ENCODE measurements at regions not wholly inside any gene's neighbourhood (a gene's known extent, or its start where the extent isn't known, plus 50 kb on each side); places are given as distances from the start of the nearest gene placed in this dataset.
A peak's percentile ranks its signal among the peaks of the same experiment; 100 is the strongest.

DNA sequence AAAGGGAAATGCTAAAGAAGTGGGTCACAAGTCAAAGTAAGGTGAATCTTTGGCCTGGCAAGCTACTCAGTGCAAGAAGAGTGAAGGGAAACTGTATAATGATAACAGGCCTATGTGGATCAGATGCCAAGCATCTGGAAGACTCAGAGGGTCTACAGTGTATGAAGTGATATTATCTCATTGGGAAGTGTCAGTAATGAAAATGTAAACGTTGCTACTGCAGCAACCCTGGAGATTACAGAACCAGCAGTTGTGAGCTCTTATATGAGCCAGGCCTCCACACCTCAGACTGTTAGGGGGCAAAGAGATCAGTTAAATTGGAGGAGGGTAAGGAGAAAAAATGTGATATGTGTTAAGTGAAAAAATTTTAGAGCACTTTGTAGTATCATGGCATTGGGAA lies 195.4 kb upstream of the DPH6 start:
- H3K4me1 Mint-ChIP-seq: peaks cover 6% of the 10 kb centered on the region
- TF ChIP-seq, protein P1, sequence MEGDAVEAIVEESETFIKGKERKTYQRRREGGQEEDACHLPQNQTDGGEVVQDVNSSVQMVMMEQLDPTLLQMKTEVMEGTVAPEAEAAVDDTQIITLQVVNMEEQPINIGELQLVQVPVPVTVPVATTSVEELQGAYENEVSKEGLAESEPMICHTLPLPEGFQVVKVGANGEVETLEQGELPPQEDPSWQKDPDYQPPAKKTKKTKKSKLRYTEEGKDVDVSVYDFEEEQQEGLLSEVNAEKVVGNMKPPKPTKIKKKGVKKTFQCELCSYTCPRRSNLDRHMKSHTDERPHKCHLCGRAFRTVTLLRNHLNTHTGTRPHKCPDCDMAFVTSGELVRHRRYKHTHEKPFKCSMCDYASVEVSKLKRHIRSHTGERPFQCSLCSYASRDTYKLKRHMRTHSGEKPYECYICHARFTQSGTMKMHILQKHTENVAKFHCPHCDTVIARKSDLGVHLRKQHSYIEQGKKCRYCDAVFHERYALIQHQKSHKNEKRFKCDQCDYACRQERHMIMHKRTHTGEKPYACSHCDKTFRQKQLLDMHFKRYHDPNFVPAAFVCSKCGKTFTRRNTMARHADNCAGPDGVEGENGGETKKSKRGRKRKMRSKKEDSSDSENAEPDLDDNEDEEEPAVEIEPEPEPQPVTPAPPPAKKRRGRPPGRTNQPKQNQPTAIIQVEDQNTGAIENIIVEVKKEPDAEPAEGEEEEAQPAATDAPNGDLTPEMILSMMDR (IDR thresholded peaks at IDR 0.05; ENCODE audit: unreplicated experiment): no peak
- H3K27me3 Mint-ChIP-seq (ENCODE audit: low read depth): no peaks in the 10 kb centered on the region
- peaks cover 8% of the 10 kb centered on the region for H3K36me3 Mint-ChIP-seq
- H3K9me3 Mint-ChIP-seq: peaks cover 24% of the 10 kb centered on the region
- no peak overlapping the region for H3K27ac Mint-ChIP-seq
- no peak overlapping the region for H3K4me3 Mint-ChIP-seq
- DNase-seq (ENCODE audit: low spot score in 2 of 2, unreplicated experiment in 2 of 2): no peak

DNA sequence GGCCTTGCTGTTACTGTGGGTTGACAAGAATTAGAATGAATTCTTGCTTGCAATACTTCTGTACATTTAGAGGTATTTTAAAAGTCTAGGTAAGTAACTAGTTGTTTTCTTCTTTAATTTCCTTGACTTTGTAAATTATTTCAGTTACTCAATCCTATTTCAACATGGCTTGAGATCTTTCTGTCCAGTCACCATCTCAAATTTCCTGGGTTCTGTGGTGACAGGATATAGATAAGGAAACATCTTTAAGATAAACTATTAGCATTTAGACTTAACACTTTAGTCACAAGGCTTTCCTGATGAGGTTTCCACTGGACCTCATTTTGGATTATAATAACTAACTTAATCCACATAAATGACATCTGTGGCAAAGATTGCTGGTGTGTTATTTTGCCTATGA lies 195.9 kb upstream of the DPH6 start:
- Mint-ChIP-seq H3K27ac (no peak overlapping the region), H3K4me1 (peaks cover 6% of the 10 kb centered on the region), H3K27me3 (ENCODE audit: low read depth) (no peaks in the 10 kb centered on the region), H3K4me3 (no peak overlapping the region), H3K36me3 (peaks cover 8% of the 10 kb centered on the region), H3K9me3 (peaks cover 21% of the 10 kb centered on the region)
- DNase-seq (ENCODE audit: low spot score in 2 of 2, unreplicated experiment in 2 of 2): no peak
- TF ChIP-seq, protein P1 (IDR thresholded peaks at IDR 0.05; ENCODE audit: unreplicated experiment): no peak

DNA sequence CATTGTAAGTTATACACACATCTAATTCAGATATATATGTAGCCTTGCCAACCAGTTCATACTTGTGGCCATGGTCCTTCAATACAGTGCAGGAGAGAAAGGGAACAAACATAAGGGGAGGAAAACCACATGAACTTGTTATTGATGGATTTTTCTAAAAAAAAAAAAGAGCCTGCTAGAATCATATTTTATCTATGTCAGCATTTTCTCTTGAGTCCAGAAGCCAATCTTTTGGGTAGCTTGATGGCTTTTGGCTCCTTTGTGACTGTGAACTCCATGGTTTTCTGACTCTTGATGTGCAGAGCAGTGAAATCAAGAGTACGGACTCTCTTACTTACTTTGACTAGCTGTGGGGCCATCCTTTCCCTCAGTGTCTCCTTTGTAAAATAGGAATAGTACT lies 197.4 kb upstream of the DPH6 start:
- Mint-ChIP-seq H3K9me3 (peaks cover 8% of the 10 kb centered on the region), H3K27me3 (ENCODE audit: low read depth) (no peaks in the 10 kb centered on the region), H3K36me3 (peaks cover 3% of the 10 kb centered on the region), H3K27ac (no peak overlapping the region), H3K4me3 (no peak overlapping the region), H3K4me1 (peaks cover 3% of the 10 kb centered on the region)
- TF ChIP-seq, protein P1 (IDR thresholded peaks at IDR 0.05; ENCODE audit: unreplicated experiment): no peak
- DNase-seq (ENCODE audit: low spot score in 2 of 2, unreplicated experiment in 2 of 2): no peak

DNA sequence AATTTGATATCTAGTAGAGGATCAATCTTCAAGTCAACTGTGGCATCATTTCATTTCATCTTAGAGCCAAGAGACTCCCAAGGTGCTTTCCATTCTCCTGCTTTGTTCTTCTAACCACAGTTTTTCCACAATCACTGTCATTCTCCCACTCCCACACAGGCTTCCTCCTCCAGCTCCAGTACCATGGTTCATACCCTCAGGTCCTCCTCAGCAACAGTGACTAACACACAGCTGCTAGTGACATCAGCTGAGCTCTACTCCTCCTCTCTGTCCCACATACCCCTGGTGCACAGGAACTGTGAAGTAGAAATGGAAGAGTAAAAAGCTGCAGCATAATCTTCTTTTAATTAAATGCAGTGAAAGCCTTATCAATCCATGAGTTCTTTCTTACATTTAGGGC lies 200.2 kb upstream of the DPH6 start:
- Mint-ChIP-seq H3K4me1 (peaks cover 13% of the 10 kb centered on the region), H3K27ac (no peak overlapping the region), H3K9me3 (peaks cover 7% of the 10 kb centered on the region), H3K4me3 (no peak overlapping the region), H3K36me3 (peaks cover 3% of the 10 kb centered on the region), H3K27me3 (ENCODE audit: low read depth) (no peaks in the 10 kb centered on the region)
- TF ChIP-seq, protein P1 (IDR thresholded peaks at IDR 0.05; ENCODE audit: unreplicated experiment): no peak
- no peak for DNase-seq (ENCODE audit: low spot score in 2 of 2, unreplicated experiment in 2 of 2)

DNA sequence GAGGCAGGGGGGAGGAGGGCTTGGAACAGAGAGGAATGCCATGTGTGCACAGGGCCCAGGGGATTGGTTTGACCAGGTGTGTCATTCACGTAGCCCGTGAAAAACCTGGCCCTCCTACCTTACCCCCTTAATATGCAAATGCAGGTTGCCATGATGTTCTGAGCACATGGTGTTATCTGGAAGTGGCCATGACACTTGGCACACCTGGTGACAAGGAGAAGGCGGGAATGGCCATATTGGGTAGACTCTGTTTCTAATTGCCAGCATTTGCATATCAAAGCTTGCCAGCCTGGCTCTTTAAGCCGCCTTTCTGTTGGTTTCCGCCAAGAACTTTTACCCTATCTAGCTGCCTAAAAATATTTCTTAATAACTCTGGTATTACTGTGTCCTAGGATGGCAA lies 202.1 kb upstream of the DPH6 start:
- peaks cover 24% of the 10 kb centered on the region for H3K4me1 Mint-ChIP-seq
- TF ChIP-seq, protein P1 (IDR thresholded peaks at IDR 0.05; ENCODE audit: unreplicated experiment): no peak
- no peak for DNase-seq (ENCODE audit: low spot score in 2 of 2, unreplicated experiment in 2 of 2)
- no peak overlapping the region for H3K4me3 Mint-ChIP-seq
- no peak overlapping the region for H3K27ac Mint-ChIP-seq
- H3K9me3 Mint-ChIP-seq: peaks cover 4% of the 10 kb centered on the region
- peaks cover 1% of the 10 kb centered on the region for H3K36me3 Mint-ChIP-seq
- no peaks in the 10 kb centered on the region for H3K27me3 Mint-ChIP-seq (ENCODE audit: low read depth)

DNA sequence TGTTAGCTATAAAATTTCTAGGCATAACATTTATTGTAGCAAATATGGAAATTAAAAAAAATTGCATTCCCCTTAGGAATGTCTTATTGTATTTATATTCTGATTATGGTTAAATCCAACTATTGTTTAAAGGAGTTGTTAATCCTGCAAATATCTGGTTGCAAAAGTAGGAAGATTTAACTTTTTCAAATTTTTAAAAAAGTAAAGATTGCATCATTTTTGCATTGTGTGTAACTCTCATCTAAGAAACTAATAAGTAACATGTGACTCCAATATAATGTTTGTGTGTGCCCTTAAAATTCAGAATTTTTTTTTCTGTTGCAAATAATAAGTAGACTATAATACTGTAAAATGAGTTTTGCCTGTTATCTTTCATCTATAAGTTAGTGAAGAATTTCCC lies 204.1 kb upstream of the DPH6 start:
- TF ChIP-seq, protein P1 (IDR thresholded peaks at IDR 0.05; ENCODE audit: unreplicated experiment): no peak
- peaks cover 3% of the 10 kb centered on the region for H3K9me3 Mint-ChIP-seq
- H3K4me3 Mint-ChIP-seq: no peak overlapping the region
- H3K4me1 Mint-ChIP-seq: peaks cover 42% of the 10 kb centered on the region
- no peak for DNase-seq (ENCODE audit: low spot score in 2 of 2, unreplicated experiment in 2 of 2)
- no peaks in the 10 kb centered on the region for H3K27me3 Mint-ChIP-seq (ENCODE audit: low read depth)
- no peaks in the 10 kb centered on the region for H3K36me3 Mint-ChIP-seq
- H3K27ac Mint-ChIP-seq: peak overlapping the region; percentile 59

Data from mesothelial cell of epicardium (in vitro differentiated cells).